OCI-LY1 (cell line): ENCODE measurements at regions not wholly inside any gene's neighbourhood (a gene's known extent, or its start where the extent isn't known, plus 50 kb on each side); places are given as distances from the start of the nearest gene placed in this dataset.

Source experiments
- CTCF ChIP-seq: fragments of 200-600 bp; sonication (generic), shearing (Covaris generic); IDR thresholded peaks from 2 replicates; pipeline ENCODE4 v1.5.1; 2017; ENCODE audit warnings: mild to moderate bottlenecking, antibody characterized with exemption, low read length, moderate library complexity, mixed read lengths
- EZH2 ChIP-seq: fragments of 200-600 bp; sonication (generic), shearing (Covaris generic); IDR thresholded peaks from 2 replicates; pipeline ENCODE4 v1.8.0; 2017; ENCODE audit warnings: borderline replicate concordance, mixed run types, mild to moderate bottlenecking, antibody characterized with exemption, low read length, moderate library complexity, mixed read lengths

DNA sequence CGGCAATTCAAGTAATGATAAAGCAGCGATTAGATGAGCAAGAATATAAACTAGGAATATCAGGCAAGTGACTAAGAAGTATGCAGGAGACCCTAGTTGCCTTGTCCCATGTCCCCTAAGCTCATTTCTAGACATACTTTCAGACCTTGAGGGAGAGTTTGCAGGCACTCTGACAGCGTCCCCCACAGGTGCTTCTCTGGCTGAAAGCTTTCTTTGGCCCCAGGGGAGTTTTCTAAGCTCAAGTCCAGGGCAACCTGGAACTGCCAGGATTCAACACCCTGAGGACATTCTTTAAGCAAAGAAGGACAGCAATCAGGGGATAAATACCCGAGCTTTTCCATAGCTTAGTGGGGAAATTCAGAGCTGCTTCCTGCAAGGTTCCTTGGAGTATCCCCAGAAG, 308.1 kb upstream of the CHST9 start:
- TF ChIP-seq EZH2: no peak
- TF ChIP-seq CTCF: no peak
